ENCODE measurements at regions not wholly inside any gene's neighbourhood (a gene's known extent, or its start where the extent isn't known, plus 50 kb on each side); places are given as distances from the start of the nearest gene placed in this dataset.

DNA sequence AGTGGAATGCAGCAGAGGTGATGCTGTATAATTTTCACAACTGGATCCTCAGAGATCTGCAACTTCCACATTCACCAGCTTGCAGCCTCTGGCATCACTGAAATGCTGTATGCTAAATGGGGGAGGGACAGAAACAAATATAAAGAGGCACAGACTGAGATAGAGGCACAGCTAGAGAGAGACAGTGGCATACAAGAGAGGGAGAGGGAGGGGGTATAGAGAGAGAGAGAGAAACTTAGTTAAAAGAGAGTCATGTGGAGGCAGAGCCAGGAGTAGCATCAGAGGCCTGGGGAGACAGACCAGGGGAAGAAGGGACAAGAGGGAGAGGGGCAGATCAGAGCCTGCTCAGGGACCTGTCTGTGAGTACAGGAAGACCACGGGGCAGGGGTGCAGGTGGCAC is 84.5 kb upstream of the GRIK3 start:
- TF ChIP-seq, protein P1, sequence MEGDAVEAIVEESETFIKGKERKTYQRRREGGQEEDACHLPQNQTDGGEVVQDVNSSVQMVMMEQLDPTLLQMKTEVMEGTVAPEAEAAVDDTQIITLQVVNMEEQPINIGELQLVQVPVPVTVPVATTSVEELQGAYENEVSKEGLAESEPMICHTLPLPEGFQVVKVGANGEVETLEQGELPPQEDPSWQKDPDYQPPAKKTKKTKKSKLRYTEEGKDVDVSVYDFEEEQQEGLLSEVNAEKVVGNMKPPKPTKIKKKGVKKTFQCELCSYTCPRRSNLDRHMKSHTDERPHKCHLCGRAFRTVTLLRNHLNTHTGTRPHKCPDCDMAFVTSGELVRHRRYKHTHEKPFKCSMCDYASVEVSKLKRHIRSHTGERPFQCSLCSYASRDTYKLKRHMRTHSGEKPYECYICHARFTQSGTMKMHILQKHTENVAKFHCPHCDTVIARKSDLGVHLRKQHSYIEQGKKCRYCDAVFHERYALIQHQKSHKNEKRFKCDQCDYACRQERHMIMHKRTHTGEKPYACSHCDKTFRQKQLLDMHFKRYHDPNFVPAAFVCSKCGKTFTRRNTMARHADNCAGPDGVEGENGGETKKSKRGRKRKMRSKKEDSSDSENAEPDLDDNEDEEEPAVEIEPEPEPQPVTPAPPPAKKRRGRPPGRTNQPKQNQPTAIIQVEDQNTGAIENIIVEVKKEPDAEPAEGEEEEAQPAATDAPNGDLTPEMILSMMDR (IDR thresholded peaks at IDR 0.05; ENCODE audit: unreplicated experiment): no peak
- Mint-ChIP-seq H3K36me3 (ENCODE audit: insufficient read depth) (no peaks in the 10 kb centered on the region), H3K4me3 (ENCODE audit: low read depth) (no peak overlapping the region), H3K27ac (no peak overlapping the region), H3K9me3 (ENCODE audit: low read depth) (no peaks in the 10 kb centered on the region), H3K27me3 (peaks cover 31% of the 10 kb centered on the region), H3K4me1 (ENCODE audit: low read depth) (no peaks in the 10 kb centered on the region)
- DNase-seq (ENCODE audit: low spot score, unreplicated experiment): no peak

DNA sequence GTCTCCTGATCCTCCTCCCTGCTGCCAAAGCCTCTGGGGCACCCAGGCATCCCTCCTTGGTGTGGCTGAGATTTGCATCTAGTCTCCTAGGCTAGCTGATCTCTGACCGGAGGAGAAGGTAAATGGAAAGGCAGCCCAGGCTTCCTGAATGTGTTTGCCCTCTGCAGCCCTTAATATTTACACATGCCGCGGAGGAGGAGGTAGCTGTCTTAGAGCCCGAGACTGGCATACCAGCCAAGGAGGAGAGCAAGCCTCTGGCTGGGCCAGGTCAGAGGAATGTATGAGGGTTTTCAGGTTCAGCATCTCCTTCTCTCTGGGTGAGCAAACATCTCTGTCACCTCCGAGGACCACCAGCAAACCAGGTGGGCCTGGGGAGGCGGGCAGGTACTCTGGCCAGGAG is 86.0 kb upstream of the GRIK3 start:
- Mint-ChIP-seq H3K27ac (no peak overlapping the region), H3K36me3 (ENCODE audit: insufficient read depth) (no peaks in the 10 kb centered on the region), H3K9me3 (ENCODE audit: low read depth) (no peaks in the 10 kb centered on the region), H3K27me3 (peaks cover 18% of the 10 kb centered on the region), H3K4me1 (ENCODE audit: low read depth) (no peaks in the 10 kb centered on the region), H3K4me3 (ENCODE audit: low read depth) (no peak overlapping the region)
- DNase-seq (ENCODE audit: low spot score, unreplicated experiment): no peak
- TF ChIP-seq, protein P1 (IDR thresholded peaks at IDR 0.05; ENCODE audit: unreplicated experiment): no peak

DNA sequence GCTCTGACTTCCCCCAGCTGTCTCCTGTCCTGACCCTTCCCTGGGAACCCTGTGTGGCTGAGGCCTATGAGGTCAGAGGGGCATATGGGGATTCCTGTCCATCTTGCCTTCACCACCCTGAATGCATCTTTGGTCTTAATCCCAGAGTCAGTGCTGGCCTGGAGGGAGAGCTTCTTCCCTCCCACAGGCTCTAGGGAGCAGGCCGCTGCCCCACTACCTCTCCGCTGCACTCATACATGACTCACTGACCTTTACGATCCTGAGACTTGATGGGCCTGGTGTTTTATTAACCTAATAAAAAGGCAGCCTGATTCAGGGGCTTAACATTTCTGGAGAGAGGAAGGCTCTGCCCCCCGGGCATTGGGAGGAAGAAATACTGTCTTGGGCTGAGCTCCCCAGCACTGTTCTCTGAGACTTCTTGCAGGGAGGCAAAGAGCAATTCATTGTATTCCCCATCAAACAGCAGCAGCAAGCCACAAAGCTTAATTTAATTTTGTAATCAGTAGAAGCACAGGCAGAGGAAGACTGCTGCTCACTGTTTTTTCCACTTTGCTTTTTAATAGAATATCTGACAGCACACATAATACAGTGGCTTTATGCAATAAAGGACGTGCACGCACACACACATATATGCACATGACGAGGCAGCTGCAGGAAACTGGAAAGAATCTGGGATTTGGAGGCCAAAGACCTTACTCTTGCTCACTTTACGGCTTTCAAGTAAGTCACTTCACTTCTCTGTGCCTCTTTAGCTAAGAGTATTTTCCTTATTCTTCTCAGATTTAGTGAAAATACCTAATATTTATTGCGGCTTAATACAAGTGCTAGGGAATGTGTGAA is 89.2 kb upstream of the GRIK3 start:
- Mint-ChIP-seq H3K27ac (no peak overlapping the region), H3K4me3 (ENCODE audit: low read depth) (no peak overlapping the region), H3K4me1 (ENCODE audit: low read depth) (no peaks in the 10 kb centered on the region), H3K9me3 (ENCODE audit: low read depth) (no peaks in the 10 kb centered on the region), H3K36me3 (ENCODE audit: insufficient read depth) (no peaks in the 10 kb centered on the region), H3K27me3 (peaks cover 24% of the 10 kb centered on the region)
- TF ChIP-seq, protein P1 (IDR thresholded peaks at IDR 0.05; ENCODE audit: unreplicated experiment): no peak
- DNase-seq (ENCODE audit: low spot score, unreplicated experiment): no peak

GRCh38 chr1:37124501-37124900 is 90.2 kb upstream of the GRIK3 start:
- TF ChIP-seq, protein P1 (IDR thresholded peaks at IDR 0.05; ENCODE audit: unreplicated experiment): no peak
- Mint-ChIP-seq H3K27ac (no peak overlapping the region), H3K4me3 (ENCODE audit: low read depth) (no peak overlapping the region), H3K4me1 (ENCODE audit: low read depth) (no peaks in the 10 kb centered on the region), H3K27me3 (peaks cover 23% of the 10 kb centered on the region), H3K36me3 (ENCODE audit: insufficient read depth) (no peaks in the 10 kb centered on the region), H3K9me3 (ENCODE audit: low read depth) (no peaks in the 10 kb centered on the region)
- no peak for DNase-seq (ENCODE audit: low spot score, unreplicated experiment)

DNA sequence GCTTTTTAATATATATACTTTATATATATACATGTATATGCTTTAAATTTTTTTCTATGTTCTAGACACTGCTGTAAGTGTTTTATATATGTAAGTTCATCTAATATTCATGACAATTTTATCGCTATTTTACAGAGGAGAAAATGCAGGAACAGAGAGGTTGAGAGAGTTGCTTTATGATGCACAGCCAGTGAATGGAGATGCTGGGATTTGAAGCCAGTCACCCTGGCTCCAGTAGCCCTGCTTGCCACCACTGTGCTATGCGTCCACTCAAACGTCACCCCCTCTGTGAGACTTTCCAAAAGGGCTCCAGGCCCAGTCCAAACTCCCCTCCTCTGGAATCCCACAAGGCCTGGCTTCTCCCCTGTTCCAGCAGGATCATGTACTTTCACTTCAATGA is 91.0 kb upstream of the GRIK3 start:
- Mint-ChIP-seq H3K36me3 (ENCODE audit: insufficient read depth) (no peaks in the 10 kb centered on the region), H3K27ac (no peak overlapping the region), H3K27me3 (peaks cover 29% of the 10 kb centered on the region), H3K4me1 (ENCODE audit: low read depth) (no peaks in the 10 kb centered on the region), H3K4me3 (ENCODE audit: low read depth) (no peak overlapping the region), H3K9me3 (ENCODE audit: low read depth) (no peaks in the 10 kb centered on the region)
- TF ChIP-seq, protein P1 (IDR thresholded peaks at IDR 0.05; ENCODE audit: unreplicated experiment): no peak
- no peak for DNase-seq (ENCODE audit: low spot score, unreplicated experiment)
